GM04503 (cell line): ENCODE measurements at regions not wholly inside any gene's neighbourhood (a gene's known extent, or its start where the extent isn't known, plus 50 kb on each side); places are given as distances from the start of the nearest gene placed in this dataset.

ENCODE experiments used
- DNase-seq: peaks from one replicate; pipeline ENCODE4 v3.0.0-alpha.2; 2012; ENCODE audit warnings: low read depth

GRCh38 chr14:25988536-25988935 is 609.3 kb downstream of the NOVA1 start:
- DNase-seq, result no peak

- DNase-seq, result no peak
Measured at GRCh38 chr14:25955772-25956171, 642.1 kb downstream of the NOVA1 start.

- no peak for DNase-seq
Measured at GRCh38 chr14:25953532-25954139, 644.2 kb downstream of the NOVA1 start.

- DNase-seq, result no peak
Measured at GRCh38 chr14:25945746-25946145, 652.1 kb downstream of the NOVA1 start.

GRCh38 chr14:25944020-25944419 is 653.8 kb downstream of the NOVA1 start:
- no peak for DNase-seq

- no peak for DNase-seq
Measured at GRCh38 chr14:25943329-25943728, 654.5 kb downstream of the NOVA1 start.

GRCh38 chr14:25942090-25942489 is 655.7 kb downstream of the NOVA1 start:
- no peak for DNase-seq

GRCh38 chr14:25933731-25934130 is 664.1 kb downstream of the NOVA1 start:
- no peak for DNase-seq

- no peak for DNase-seq
Measured at GRCh38 chr14:25929881-25930615, 667.8 kb downstream of the NOVA1 start.

- no peak for DNase-seq
Measured at GRCh38 chr14:25911831-25912230, 686.0 kb downstream of the NOVA1 start.

- DNase-seq, result no peak
Measured at GRCh38 chr14:25909045-25909747, 688.6 kb downstream of the NOVA1 start.

- DNase-seq, result no peak
Measured at GRCh38 chr14:25908277-25909044, 689.4 kb downstream of the NOVA1 start.

- DNase-seq, result no peak
Measured at GRCh38 chr14:25904446-25904845, 693.4 kb downstream of the NOVA1 start.

GRCh38 chr14:25899197-25899596 is 698.6 kb downstream of the NOVA1 start:
- DNase-seq, result no peak

GRCh38 chr14:25896777-25897176 is 701.1 kb downstream of the NOVA1 start:
- no peak for DNase-seq

GRCh38 chr14:25895740-25896139 is 702.1 kb downstream of the NOVA1 start:
- no peak for DNase-seq

- DNase-seq, result no peak
Measured at GRCh38 chr14:25887251-25887878, 710.5 kb downstream of the NOVA1 start.

GRCh38 chr14:25884657-25885056 is 713.2 kb downstream of the NOVA1 start:
- DNase-seq, result no peak

GRCh38 chr14:25882899-25883298 is 714.9 kb downstream of the NOVA1 start:
- no peak for DNase-seq

GRCh38 chr14:25875475-25875874 is 722.4 kb downstream of the NOVA1 start:
- DNase-seq, result no peak

GRCh38 chr14:25869854-25870253 is 728.0 kb downstream of the NOVA1 start:
- no peak for DNase-seq
